GM12892 (cell line): ENCODE measurements at regions not wholly inside any gene's neighbourhood (a gene's known extent, or its start where the extent isn't known, plus 50 kb on each side); places are given as distances from the start of the nearest gene placed in this dataset.

Source experiments
- DNase-seq: peaks from one replicate; pipeline ENCODE4 v3.0.0; 2011; ENCODE audit not compliant: insufficient read length
- FAIRE-seq: peaks from 2 replicates; lab custom pipeline; 2011; peaks lifted over from hg19 to GRCh38; lab: Jason Lieb, UNC
- POLR2A ChIP-seq: IDR thresholded peaks from 2 replicates; pipeline ENCODE4 v1.6.1; 2011; ENCODE audit warnings: low read depth, low read length, control low read depth
- POLR2AphosphoS5 ChIP-seq: IDR thresholded peaks from 2 replicates; pipeline ENCODE4 v1.6.1; 2011; ENCODE audit warnings: low read depth, low read length, control low read depth
- TAF1 ChIP-seq: IDR thresholded peaks from 2 replicates; pipeline ENCODE4 v1.6.1; 2011; ENCODE audit warnings: low read depth, mild to moderate bottlenecking, control low read depth, low read length, borderline replicate concordance

DNA sequence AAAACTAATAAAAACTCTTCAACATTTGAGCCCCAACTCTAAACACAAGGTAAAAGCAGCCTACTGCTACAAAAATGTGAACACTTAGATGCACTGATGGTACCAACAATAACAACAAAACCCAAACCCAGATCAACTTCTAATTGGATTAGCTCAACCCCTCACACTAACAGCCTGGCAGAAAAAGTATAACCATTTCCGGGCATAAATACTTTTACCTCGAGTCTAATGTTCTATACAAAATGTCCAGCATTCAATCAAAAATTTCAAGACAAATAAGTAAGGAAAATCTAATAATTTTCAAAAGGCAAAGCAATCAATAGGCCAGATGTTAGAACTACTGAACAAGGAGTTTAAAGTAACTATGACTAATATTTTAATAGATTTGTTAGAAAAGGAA lies 303.3 kb downstream of the ARRDC4 start:
- DNase-seq = no peak
- TF ChIP-seq TAF1 (no peak), POLR2A (no peak), POLR2AphosphoS5 (no peak)
- FAIRE-seq = no peak

DNA sequence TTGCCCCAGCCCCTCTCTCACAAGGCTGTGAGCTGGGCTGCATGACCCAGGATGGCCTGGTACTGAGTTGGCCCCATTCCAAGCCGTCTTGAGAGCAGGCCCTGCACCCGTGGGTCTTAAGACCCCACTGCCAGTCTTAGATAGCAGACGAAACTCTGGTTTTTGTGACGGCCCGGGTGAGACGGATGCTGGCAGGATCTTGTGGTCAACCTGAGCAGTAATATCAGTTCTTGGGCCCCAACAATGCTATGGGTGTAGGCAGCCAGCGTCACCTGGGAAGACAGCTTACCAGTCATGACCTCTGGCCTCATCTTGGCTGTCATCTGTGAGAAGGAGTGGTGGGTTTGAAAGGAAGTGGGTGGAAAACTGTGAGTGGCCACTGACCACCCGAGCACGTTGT lies 305.8 kb downstream of the ARRDC4 start:
- TF ChIP-seq TAF1 (no peak), POLR2A (no peak), POLR2AphosphoS5 (no peak)
- DNase-seq (no peak), FAIRE-seq (no peak)

DNA sequence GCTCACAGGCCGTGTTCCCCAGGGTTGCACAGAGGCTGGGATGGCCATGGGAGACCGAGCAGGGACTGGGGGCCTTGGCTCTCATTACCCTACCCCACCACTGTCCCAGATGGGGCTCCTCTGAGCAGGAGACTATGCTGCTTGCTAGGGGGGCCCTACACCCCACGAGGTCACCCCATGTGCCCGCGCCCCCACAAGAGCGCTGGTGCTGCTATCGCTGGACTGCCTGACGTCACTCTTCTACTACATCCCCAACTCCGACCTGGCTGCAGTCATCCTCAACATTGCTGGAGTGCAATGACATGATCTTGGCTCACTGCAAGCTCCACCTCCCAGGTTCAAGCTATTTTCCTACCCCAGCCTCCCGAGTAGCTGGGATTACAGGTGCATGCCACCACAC lies 307.7 kb downstream of the ARRDC4 start:
- DNase-seq (no peak), FAIRE-seq (no peak)
- no peak for TF ChIP-seq TAF1
- no peak for TF ChIP-seq POLR2AphosphoS5

GRCh38 chr15:98272625-98273024 lies 312.1 kb downstream of the ARRDC4 start:
- no peak for TF ChIP-seq POLR2AphosphoS5
- DNase-seq (no peak), FAIRE-seq (no peak)

DNA sequence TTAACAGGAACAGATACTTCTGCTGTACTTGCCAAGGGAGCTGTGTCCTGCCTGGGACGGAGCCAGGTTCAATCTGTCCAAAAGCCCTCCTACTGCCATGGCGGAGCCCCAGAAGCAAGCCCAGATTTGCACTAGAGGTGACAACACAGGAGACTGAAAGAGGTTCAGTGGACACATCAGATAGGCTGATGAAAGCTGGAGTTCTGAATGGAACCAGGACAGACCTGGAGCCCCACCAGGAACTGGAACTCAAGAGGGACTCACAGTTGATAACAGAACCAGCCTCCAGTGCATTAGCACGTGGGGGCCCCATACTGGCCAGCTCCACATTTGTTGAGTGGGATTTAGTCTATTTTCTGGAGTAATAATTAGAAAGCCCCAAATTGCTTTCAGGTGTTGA lies 315.5 kb downstream of the ARRDC4 start:
- FAIRE-seq (no peak), DNase-seq (no peak)
- TF ChIP-seq POLR2AphosphoS5 (no peak), TAF1 (no peak), POLR2A (no peak)

- TF ChIP-seq POLR2AphosphoS5 (no peak), TAF1 (no peak), POLR2A (no peak)
- DNase-seq (no peak), FAIRE-seq (no peak)
Measured at GRCh38 chr15:98277602-98278001, 317.1 kb downstream of the ARRDC4 start.

DNA sequence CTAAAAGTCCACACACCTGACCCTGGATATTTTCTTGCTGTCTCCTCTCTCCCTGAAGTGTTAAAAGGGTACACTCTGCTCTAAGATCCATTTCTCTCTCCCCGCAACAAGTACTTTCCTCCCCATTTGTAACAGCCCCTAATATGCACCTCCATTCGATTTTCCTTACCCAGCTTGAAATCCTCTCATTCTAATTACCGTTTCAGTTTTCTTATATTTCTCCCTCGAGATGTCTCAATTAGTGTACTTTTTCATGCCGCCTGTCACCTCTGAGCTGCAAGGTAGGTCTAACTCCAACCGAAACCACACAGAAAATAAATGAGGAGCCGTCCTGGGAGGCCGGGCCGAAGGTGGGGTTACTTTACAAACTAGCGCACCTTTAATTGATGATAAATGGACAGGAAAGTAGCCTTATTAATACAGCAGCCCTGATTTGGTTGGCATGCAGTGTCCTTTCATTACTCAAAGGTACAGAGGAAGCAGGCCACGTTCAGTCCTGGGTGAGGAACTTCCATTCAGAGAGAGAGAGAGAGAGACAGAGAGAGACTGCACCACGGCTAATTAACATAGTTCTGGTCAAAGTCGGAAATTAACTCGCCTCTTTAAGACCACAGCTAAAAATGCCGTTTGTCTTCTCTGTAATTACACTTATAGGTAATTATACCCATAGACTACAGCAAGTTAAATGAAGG lies 319.9 kb downstream of the ARRDC4 start:
- DNase-seq = no peak
- TF ChIP-seq POLR2AphosphoS5 (no peak), POLR2A (no peak), TAF1 (no peak)
- no peak for FAIRE-seq

GRCh38 chr15:98281130-98281529 lies 320.6 kb downstream of the ARRDC4 start:
- FAIRE-seq (no peak), DNase-seq (no peak)
- TF ChIP-seq POLR2A (no peak), TAF1 (no peak), POLR2AphosphoS5 (no peak)

GRCh38 chr15:98282656-98283332 lies 322.3 kb downstream of the ARRDC4 start:
- DNase-seq (no peak), FAIRE-seq (no peak)
- TF ChIP-seq TAF1 (no peak), POLR2AphosphoS5 (no peak), POLR2A (no peak)

- no peak for FAIRE-seq
Measured at GRCh38 chr15:98286200-98286599, 325.7 kb downstream of the ARRDC4 start.

GRCh38 chr15:98286831-98287230 lies 326.3 kb downstream of the ARRDC4 start:
- DNase-seq (no peak), FAIRE-seq (no peak)
- TF ChIP-seq POLR2A = no peak
- no peak for TF ChIP-seq TAF1
- no peak for TF ChIP-seq POLR2AphosphoS5

More at GRCh38 chr15:98286200-98286599, 325.7 kb downstream of the ARRDC4 start:
- no peak for DNase-seq
- no peak for TF ChIP-seq POLR2A
- no peak for TF ChIP-seq POLR2AphosphoS5
- no peak for TF ChIP-seq TAF1

DNA sequence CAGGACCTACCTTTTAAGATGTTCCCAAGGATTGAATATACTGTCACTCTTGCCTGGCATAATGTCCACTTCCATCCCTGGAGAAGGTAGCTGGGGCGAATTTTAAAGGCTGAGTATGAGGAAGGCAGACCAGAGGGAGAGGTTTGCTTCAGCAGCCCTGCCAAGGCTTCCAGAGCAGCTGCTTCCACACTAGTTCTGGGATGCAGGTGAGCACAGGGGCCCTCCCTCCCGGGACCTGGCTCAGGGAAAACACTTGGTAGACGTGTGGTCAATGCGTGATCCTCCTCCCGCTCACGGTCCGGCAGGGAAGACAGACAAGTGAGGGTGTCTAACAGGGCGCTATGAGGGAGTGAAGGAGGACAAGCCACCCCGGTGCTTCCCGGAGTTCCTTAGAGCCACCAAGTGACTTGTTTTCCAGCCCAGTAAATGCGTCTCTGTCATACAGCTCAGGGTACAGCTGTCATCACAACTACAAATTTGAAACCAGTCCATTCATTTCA lies 327.6 kb downstream of the ARRDC4 start:
- no peak for DNase-seq
- FAIRE-seq = no peak
- TF ChIP-seq TAF1 = no peak
- TF ChIP-seq POLR2A = no peak
- TF ChIP-seq POLR2AphosphoS5 = no peak
